ENCODE measurements at regions not wholly inside any gene's neighbourhood (a gene's known extent, or its start where the extent isn't known, plus 50 kb on each side); places are given as distances from the start of the nearest gene placed in this dataset.

GRCh38 chr11:128105511-128105910 is 481.8 kb downstream of the ETS1 start:
- ATAC-seq (no peak), DNase-seq (ENCODE audit: low spot score) (no peak)
- TF ChIP-seq ZNF219 (CRISPR knock-in tag; IDR thresholded peaks at IDR 0.05; ENCODE audit: borderline replicate concordance): no peak
- Mint-ChIP-seq H3K36me3 (no peaks in the 10 kb centered on the region), H3K4me1 (peaks cover 14% of the 10 kb centered on the region), H3K27ac (peak overlapping the region; percentile 7; the same call in 1 of the 2 replicates), H3K4me3 (no peak overlapping the region), H3K9me3 (0 out of 2 replicates have a peak, but pooled peaks cover 3% of the 10 kb centered on the region), H3K27me3 (ENCODE audit: low read depth) (no peaks in the 10 kb centered on the region)
- CTCF ChIA-PET: no interaction called here
- POLR2A ChIA-PET: no interaction called here

GRCh38 chr11:128103278-128103873 is 484.0 kb downstream of the ETS1 start:
- Mint-ChIP-seq H3K4me1 (peaks cover 21% of the 10 kb centered on the region), H3K4me3 (no peak overlapping the region), H3K9me3 (0 out of 2 replicates have a peak, but pooled peaks cover 3% of the 10 kb centered on the region), H3K27me3 (ENCODE audit: low read depth) (no peaks in the 10 kb centered on the region), H3K36me3 (no peaks in the 10 kb centered on the region), H3K27ac (no peak overlapping the region)
- ChIA-PET CTCF (no interaction called here), POLR2A (no interaction called here)
- TF ChIP-seq CBFB (CRISPR knock-in tag; IDR thresholded peaks at IDR 0.05; ENCODE audit: low read depth): no peak
- no peak for TF ChIP-seq GTF2I (CRISPR knock-in tag; conservative IDR thresholded peaks at IDR 0.05)
- ATAC-seq (no peak), DNase-seq (ENCODE audit: low spot score) (no peak)

- H3K36me3 Mint-ChIP-seq: no peaks in the 10 kb centered on the region
- H3K4me1 Mint-ChIP-seq: peaks cover 7% of the 10 kb centered on the region
- ChIA-PET POLR2A (no interaction called here), CTCF (no interaction called here)
- H3K4me3 Mint-ChIP-seq: no peak overlapping the region
- H3K27me3 Mint-ChIP-seq (ENCODE audit: low read depth): no peaks in the 10 kb centered on the region
- no peaks in the 10 kb centered on the region; the same call in 1 of the 2 replicates for H3K9me3 Mint-ChIP-seq
- DNase-seq (ENCODE audit: low spot score) (no peak), ATAC-seq (peak; percentile 53)
- H3K27ac Mint-ChIP-seq: no peak overlapping the region
- TF ChIP-seq CREB1 (CRISPR knock-in tag; IDR thresholded peaks at IDR 0.05) (no peak), SP1 (CRISPR knock-in tag; conservative IDR thresholded peaks at IDR 0.05) (no peak), CREM (CRISPR knock-in tag; IDR thresholded peaks at IDR 0.05) (no peak), ATF3 (CRISPR knock-in tag; conservative IDR thresholded peaks at IDR 0.05) (no peak), IRF2 (CRISPR knock-in tag; IDR thresholded peaks at IDR 0.05; ENCODE audit: borderline replicate concordance, low read depth) (no peak), USF1 (CRISPR knock-in tag; IDR thresholded peaks at IDR 0.05) (no peak), SMAD4 (CRISPR knock-in tag; IDR thresholded peaks at IDR 0.05) (no peak), AR (CRISPR knock-in tag; IDR thresholded peaks at IDR 0.05) (no peak), IRF1 (CRISPR knock-in tag; IDR thresholded peaks at IDR 0.05) (no peak), FOXJ3 (CRISPR knock-in tag; IDR thresholded peaks at IDR 0.05; ENCODE audit: borderline replicate concordance) (no peak), ESRRA (CRISPR knock-in tag; IDR thresholded peaks at IDR 0.05; ENCODE audit: borderline replicate concordance) (no peak), TP53 (CRISPR knock-in tag; IDR thresholded peaks at IDR 0.05) (no peak)
These were observed 488.6 kb downstream of the ETS1 start for GRCh38 chr11:128098781-128099180.

- peaks cover 7% of the 10 kb centered on the region for H3K4me1 Mint-ChIP-seq
- no peaks in the 10 kb centered on the region for H3K27me3 Mint-ChIP-seq (ENCODE audit: low read depth)
- TF ChIP-seq HMGA2 (CRISPR knock-in tag; IDR thresholded peaks at IDR 0.05) (no peak), IRF1 (CRISPR knock-in tag; IDR thresholded peaks at IDR 0.05) (no peak), PRDM15 (CRISPR knock-in tag; IDR thresholded peaks at IDR 0.05) (no peak), ATF6 (CRISPR knock-in tag; IDR thresholded peaks at IDR 0.05) (no peak)
- no peak overlapping the region for H3K27ac Mint-ChIP-seq
- DNase-seq (ENCODE audit: low spot score) (no peak), ATAC-seq (peak; percentile 55; the same call in 1 of the 2 replicates)
- POLR2A ChIA-PET: no interaction called here
- H3K4me3 Mint-ChIP-seq: no peak overlapping the region
- peaks cover 9% of the 10 kb centered on the region for H3K9me3 Mint-ChIP-seq
- CTCF ChIA-PET: interaction anchor here (0.6 kb wide), 1 partner anchor 62 kb away, joined by 3 read pairs; no protein-coding TSS in a partner anchor
- H3K36me3 Mint-ChIP-seq: no peaks in the 10 kb centered on the region
These were observed 491.8 kb downstream of the ETS1 start for GRCh38 chr11:128095466-128095981.

Data from WTC11 (cell line).